Nephron (organoid): ENCODE measurements at regions not wholly inside any gene's neighbourhood (a gene's known extent, or its start where the extent isn't known, plus 50 kb on each side); places are given as distances from the start of the nearest gene placed in this dataset.
"Not testable (repeated sequence)": the region's sequence is repeated elsewhere in the genome, so short reads cannot be mapped to it uniquely, and the experiment has no call there.

Experiments
- H3K27ac Mint-ChIP-seq, 3 experiments: 2 replicates each; pipeline ENCODE4 v1.8.0; 2020; ENCODE audit warnings: mixed read lengths in 3 of 3, mild to moderate bottlenecking in 2 of 3, moderate library complexity in 1 of 3
- H3K27me3 Mint-ChIP-seq: 2 replicates; pipeline ENCODE4 v1.8.0; 2021; ENCODE audit warnings: low read depth, mild to moderate bottlenecking, moderate library complexity, mixed read lengths
- H3K36me3 Mint-ChIP-seq: 2 replicates; pipeline ENCODE4 v1.8.0; 2020; ENCODE audit warnings: low read depth, mixed read lengths
- H3K4me1 Mint-ChIP-seq: 2 replicates; pipeline ENCODE4 v1.8.0; 2020; ENCODE audit warnings: mixed read lengths
- H3K4me3 Mint-ChIP-seq, 3 experiments: 2 replicates each; pipeline ENCODE4 v1.8.0; 2020; ENCODE audit warnings: mild to moderate bottlenecking in 3 of 3, mixed read lengths in 3 of 3, moderate library complexity in 2 of 3
- H3K9me3 Mint-ChIP-seq: 2 replicates; pipeline ENCODE4 v1.8.0; 2020; ENCODE audit warnings: mixed read lengths
- TF ChIP-seq, protein P1 (sequence below), 3 experiments: fragments of 200-600 bp; sonication (generic); IDR thresholded peaks; one replicate each; pipeline ENCODE4 v1.5.0; 2021; ENCODE audit warnings: antibody characterized with exemption in 3 of 3; ENCODE audit not compliant: unreplicated experiment in 3 of 3

DNA sequence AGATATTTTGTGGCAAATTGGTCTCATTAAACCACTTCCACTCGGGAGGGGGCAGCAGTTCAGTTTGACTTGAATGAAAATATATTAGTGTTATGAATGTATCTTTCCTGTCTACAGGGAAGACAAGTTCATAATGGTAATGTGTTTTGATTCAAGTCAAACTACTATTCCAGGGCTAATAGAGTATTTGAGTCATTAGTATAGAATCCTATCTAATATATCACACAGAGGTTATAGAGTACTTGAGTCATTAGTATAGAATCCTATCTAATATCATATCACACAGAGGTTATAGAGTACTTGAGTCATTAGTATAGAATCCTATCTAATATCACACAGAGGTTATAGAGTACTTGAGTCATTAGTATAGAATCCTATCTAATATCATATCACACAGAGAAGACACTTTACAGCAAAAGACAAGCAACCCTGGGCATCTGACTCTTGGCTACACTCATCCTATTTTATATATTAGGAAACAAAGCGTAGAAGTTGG, 199.7 kb upstream of the MAGI2 start:
- Mint-ChIP-seq H3K36me3 (peaks cover 3% of the 10 kb centered on the region), H3K4me1 (peaks cover 15% of the 10 kb centered on the region), H3K27me3 (no peaks in the 10 kb centered on the region), H3K9me3 (no peaks in the 10 kb centered on the region), H3K4me3 (no peak overlapping the region), H3K27ac (peak overlapping the region in 1 of 3 experiments; percentile 59)
- TF ChIP-seq, protein P1, sequence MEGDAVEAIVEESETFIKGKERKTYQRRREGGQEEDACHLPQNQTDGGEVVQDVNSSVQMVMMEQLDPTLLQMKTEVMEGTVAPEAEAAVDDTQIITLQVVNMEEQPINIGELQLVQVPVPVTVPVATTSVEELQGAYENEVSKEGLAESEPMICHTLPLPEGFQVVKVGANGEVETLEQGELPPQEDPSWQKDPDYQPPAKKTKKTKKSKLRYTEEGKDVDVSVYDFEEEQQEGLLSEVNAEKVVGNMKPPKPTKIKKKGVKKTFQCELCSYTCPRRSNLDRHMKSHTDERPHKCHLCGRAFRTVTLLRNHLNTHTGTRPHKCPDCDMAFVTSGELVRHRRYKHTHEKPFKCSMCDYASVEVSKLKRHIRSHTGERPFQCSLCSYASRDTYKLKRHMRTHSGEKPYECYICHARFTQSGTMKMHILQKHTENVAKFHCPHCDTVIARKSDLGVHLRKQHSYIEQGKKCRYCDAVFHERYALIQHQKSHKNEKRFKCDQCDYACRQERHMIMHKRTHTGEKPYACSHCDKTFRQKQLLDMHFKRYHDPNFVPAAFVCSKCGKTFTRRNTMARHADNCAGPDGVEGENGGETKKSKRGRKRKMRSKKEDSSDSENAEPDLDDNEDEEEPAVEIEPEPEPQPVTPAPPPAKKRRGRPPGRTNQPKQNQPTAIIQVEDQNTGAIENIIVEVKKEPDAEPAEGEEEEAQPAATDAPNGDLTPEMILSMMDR (IDR thresholded peaks at IDR 0.05; ENCODE audit: unreplicated experiment in 3 of 3), result no peak

DNA sequence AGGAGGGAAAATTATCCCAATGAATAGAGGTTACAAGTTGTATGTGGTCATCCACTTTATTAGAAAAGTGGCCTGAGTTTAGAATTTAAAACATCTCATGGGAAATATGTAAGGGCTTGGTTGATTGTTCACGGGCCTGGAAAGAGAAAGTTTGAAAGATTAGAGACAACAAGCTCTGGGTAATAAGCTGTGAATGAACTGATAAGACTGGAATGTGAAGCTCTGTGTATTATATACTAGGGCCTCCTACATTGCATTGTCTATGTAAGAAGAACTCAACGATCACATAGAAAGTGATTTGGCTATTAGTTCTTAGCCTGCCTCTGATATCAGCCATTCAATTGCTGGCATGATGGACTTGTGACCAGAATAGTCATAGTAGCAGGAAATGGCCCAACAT, 199.2 kb upstream of the MAGI2 start:
- TF ChIP-seq, protein P1 (IDR thresholded peaks at IDR 0.05; ENCODE audit: unreplicated experiment in 3 of 3), result no peak
- Mint-ChIP-seq H3K4me1 (peaks cover 15% of the 10 kb centered on the region), H3K27me3 (peaks cover 1% of the 10 kb centered on the region), H3K36me3 (peaks cover under 1% of the 10 kb centered on the region), H3K4me3 (no peak overlapping the region), H3K27ac (peak overlapping the region in 2 of 3 experiments; percentile 1 to 56), H3K9me3 (no peaks in the 10 kb centered on the region)

DNA sequence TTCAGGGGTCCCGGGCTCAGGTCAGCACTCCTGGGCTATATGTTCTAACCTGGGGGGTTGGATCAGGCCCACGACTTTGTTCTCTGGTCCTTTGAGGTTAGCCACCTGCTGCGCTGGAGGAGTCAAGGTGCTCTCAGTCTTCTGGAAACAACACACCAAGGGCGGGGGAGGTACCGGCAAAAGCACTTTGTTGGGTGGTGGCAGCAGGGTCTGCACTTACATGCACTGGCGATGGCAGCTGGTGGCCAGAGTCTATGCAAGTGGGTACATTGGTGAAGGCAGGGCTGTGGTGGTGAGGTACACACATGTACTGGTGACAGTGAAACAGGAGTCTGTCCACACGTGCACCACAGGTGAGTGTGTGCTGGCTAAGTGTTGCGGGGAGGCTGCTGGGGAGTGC, 194.2 kb upstream of the MAGI2 start:
- Mint-ChIP-seq H3K27ac (no peak overlapping the region), H3K27me3 (peaks cover 3% of the 10 kb centered on the region)
- TF ChIP-seq, protein P1 (IDR thresholded peaks at IDR 0.05; ENCODE audit: unreplicated experiment in 3 of 3), result no peak

DNA sequence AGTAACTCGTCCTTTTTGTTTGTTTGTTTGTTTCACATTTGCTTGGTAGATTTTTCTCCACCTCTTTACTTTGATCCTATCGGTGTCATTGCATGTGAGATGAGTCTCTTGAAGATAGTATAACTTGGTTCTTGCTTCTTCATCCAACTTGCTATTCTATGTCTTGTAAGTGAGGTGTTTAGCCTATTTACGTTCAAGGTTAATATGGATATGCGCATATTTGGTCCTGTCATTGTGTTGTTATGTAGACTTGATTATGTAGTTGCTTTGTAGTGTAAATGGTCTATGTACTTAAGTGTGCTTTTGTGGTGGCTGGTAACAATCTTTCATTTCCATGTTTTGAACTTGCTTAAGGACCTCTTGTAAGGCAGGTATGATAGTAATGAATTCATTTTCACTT, 192.8 kb upstream of the MAGI2 start:
- Mint-ChIP-seq H3K27ac (no peak overlapping the region), H3K36me3 (no peaks in the 10 kb centered on the region)
- TF ChIP-seq, protein P1 (IDR thresholded peaks at IDR 0.05; ENCODE audit: unreplicated experiment in 3 of 3), result no peak

More for the DNA sequence above, 194.2 kb upstream of the MAGI2 start:
- H3K9me3 Mint-ChIP-seq, result no peaks in the 10 kb centered on the region
- no peaks in the 10 kb centered on the region for H3K36me3 Mint-ChIP-seq
- no peak overlapping the region for H3K4me3 Mint-ChIP-seq
- no peaks in the 10 kb centered on the region for H3K4me1 Mint-ChIP-seq

DNA sequence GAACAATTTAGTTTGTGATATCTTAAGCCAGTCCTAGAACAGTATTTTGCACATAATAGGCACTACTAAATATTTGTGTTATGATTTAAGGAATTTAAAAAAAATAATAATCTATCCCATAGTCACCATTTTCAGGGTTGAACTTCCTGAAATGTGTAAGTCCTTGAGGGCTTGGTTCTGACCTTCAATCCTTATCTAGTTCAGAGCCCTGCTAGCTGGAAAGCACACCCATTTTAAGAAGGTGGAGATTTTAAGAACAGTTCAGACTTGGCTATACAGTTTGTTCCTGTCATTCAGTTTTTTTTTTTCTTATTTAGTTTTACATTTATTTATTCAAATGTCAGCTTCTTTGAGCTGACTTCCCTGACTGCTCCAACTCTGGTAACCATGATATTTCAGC, 183.4 kb upstream of the MAGI2 start:
- Mint-ChIP-seq H3K27ac (no peak overlapping the region), H3K4me1 (no peaks in the 10 kb centered on the region), H3K4me3 (no peak overlapping the region), H3K9me3 (no peaks in the 10 kb centered on the region), H3K27me3 (no peaks in the 10 kb centered on the region), H3K36me3 (no peaks in the 10 kb centered on the region)
- TF ChIP-seq, protein P1 (IDR thresholded peaks at IDR 0.05; ENCODE audit: unreplicated experiment in 3 of 3), result no peak

More for the DNA sequence above, 192.8 kb upstream of the MAGI2 start:
- H3K4me1 Mint-ChIP-seq, result no peaks in the 10 kb centered on the region
- H3K27me3 Mint-ChIP-seq, result peaks cover 3% of the 10 kb centered on the region
- no peak overlapping the region for H3K4me3 Mint-ChIP-seq
- H3K9me3 Mint-ChIP-seq, result no peaks in the 10 kb centered on the region

DNA sequence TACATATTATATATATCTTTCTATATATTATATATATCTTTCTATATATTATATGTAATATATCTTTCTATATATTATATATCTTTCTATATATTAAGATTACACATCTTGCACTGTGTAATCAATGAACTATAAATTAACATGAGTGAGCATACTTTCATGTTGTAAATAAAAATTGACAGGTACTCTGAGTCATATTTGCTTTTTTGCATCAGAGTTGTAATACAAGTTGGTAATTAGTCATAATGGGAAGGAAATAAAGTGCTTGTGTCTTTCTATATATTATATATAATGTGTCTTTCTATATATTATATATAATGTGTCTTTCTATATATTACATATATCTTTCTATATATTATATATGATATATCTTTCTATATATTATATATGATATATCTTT, 172.5 kb upstream of the MAGI2 start:
- not testable (repeated sequence) for H3K4me1 Mint-ChIP-seq, H3K27ac Mint-ChIP-seq, H3K9me3 Mint-ChIP-seq, H3K36me3 Mint-ChIP-seq, H3K4me3 Mint-ChIP-seq, H3K27me3 Mint-ChIP-seq
